ENCODE measurements at regions not wholly inside any gene's neighbourhood (a gene's known extent, or its start where the extent isn't known, plus 50 kb on each side); places are given as distances from the start of the nearest gene placed in this dataset.

- no peak for TF ChIP-seq POLR2A (IDR thresholded peaks at IDR 0.05)
- TF ChIP-seq CTCF (IDR thresholded peaks at IDR 0.05), result no peak
Measured at GRCh38 chr12:84805474-84805858, 107.1 kb downstream of the SLC6A15 start.

Data from upper lobe of left lung (tissue), 4 donors.